Gastrocnemius medialis (tissue), 4 donors: ENCODE measurements at regions not wholly inside any gene's neighbourhood (a gene's known extent, or its start where the extent isn't known, plus 50 kb on each side); places are given as distances from the start of the nearest gene placed in this dataset.

ENCODE experiments used
- ATAC-seq, 2 donors: fragments of 150-250 bp; one replicate each; pipeline ENCODE4 v1.9.1; 2016
- DNase-seq, 2 donors: peaks; one replicate each; pipeline ENCODE4 v3.0.0-alpha.2; 2019
- H3K27ac ChIP-seq, 4 donors: fragments of 200-600 bp; sonication (generic); 1 replicate in 1 of 4; 2 replicates in 3 of 4; pipeline ENCODE4 v1.5.1; 2016 to 2018; ENCODE audit warnings: mild to moderate bottlenecking in 2 of 4, moderate library complexity in 1 of 4
- H3K27me3 ChIP-seq, 3 donors: fragments of 200-600 bp; sonication (generic) in 2 of 3; 1 replicate in 1 of 3; 2 replicates in 2 of 3; pipeline versions ENCODE4 v1.5.1 to v1.6.0; 2016 to 2019; ENCODE audit warnings: mild to moderate bottlenecking in 1 of 3, moderate library complexity in 1 of 3
- H3K36me3 ChIP-seq, 2 donors: fragments of 200-600 bp; sonication (generic) in 1 of 2; one replicate each; pipeline ENCODE4 v1.5.1; 2017 to 2018
- H3K4me1 ChIP-seq, 2 donors: fragments of 200-600 bp; sonication (generic) in 1 of 2; one replicate each; pipeline ENCODE4 v1.5.1; 2016 to 2017; ENCODE audit warnings: mild to moderate bottlenecking in 2 of 2
- H3K4me3 ChIP-seq, 4 donors: fragments of 200-600 bp; sonication (generic) in 3 of 4; 1 replicate in 1 of 4; 2 replicates in 3 of 4; pipeline ENCODE4 v1.5.1; 2016 to 2019; ENCODE audit warnings: mild to moderate bottlenecking in 2 of 4
- H3K9me3 ChIP-seq, 3 donors: fragments of 200-600 bp; sonication (generic) in 2 of 3; 1 replicate in 1 of 3; 2 replicates in 2 of 3; pipeline ENCODE4 v1.5.1; 2016 to 2019
- CTCF ChIP-seq, 5 experiments: fragments of 450-650 bp in 3 of 5; fragments of 200-600 bp in 2 of 5; sonication (generic) in 2 of 5; IDR thresholded peaks in 4 of 5; conservative IDR thresholded peaks in 1 of 5; 1 replicate in 4 of 5; 2 replicates in 1 of 5; pipeline ENCODE4 v1.5.1; 2016 to 2019; ENCODE audit warnings: antibody characterized with exemption in 5 of 5, mild to moderate bottlenecking in 3 of 5, moderate library complexity in 3 of 5
- POLR2A ChIP-seq, 2 donors: fragments of 450-650 bp; IDR thresholded peaks; one replicate each; pipeline ENCODE4 v1.6.1; 2017; ENCODE audit warnings: antibody characterized with exemption in 2 of 2, mild to moderate bottlenecking in 2 of 2, moderate library complexity in 2 of 2
- in situ Hi-C, 4 donors: fragments of 200-750 bp; cut with MboI; loops; one replicate each; pipeline versions ENCODE4 v1.15.0 to v1.8.0; 2017; ENCODE audit warnings: low sequenced_read_pairs in 4 of 4
- intact Hi-C: fragments of 100-400 bp; cut with DNase I; formaldehyde crosslinking; loops from one replicate; pipeline ENCODE4 v1.15.1; 2023; ENCODE audit warnings: low total_unique reads

DNA sequence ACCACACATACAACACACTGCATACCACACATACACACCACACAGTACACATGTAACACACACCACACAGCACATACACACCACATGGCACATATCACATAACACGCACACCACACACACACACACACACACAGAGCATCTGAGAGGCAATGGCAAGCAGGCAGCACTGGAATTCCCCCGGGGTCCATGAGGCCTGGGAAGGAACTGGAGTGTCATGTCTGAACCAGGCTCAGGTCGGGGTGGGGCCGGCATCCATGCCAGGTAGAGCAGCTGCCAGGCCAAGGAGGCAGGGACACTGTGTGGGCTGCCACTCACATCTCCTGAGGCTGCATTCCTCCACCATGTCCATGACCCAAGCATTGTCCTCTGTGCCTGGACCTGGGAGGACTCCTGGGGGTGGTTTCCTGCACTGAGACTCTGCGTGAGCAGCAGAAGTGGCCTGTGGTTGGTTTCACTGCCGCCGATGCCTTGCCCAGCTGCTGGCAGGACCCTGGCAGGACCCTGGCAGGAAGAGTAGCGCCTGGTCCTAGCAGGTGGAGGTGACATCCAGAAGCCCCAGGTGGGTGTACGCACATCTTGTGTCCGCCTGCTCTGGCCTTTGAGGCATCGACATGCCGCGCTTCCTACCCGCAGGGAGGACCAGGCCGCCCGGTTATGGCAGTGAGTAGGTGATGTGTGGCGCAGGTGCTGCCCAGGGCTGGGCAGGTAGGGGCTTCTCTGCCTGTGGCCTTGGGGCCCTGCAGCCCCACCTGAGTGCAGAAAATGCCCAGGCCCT lies 1280.4 kb downstream of the TBC1D22A start:
- ATAC-seq: no peak
- H3K27ac ChIP-seq: no peak overlapping the region
- H3K4me1 ChIP-seq: no peaks in the 10 kb centered on the region
- TF ChIP-seq CTCF (IDR thresholded peaks at IDR 0.05 in 4 of 5, conservative IDR thresholded peaks at IDR 0.05 in 1 of 5): no peak
- TF ChIP-seq POLR2A (IDR thresholded peaks at IDR 0.05): no peak
- intact Hi-C loops: no loop called here
- in situ Hi-C loops: no loop called here
- no peak overlapping the region for H3K4me3 ChIP-seq
- no peaks in the 10 kb centered on the region for H3K9me3 ChIP-seq
- no peaks in the 10 kb centered on the region for H3K36me3 ChIP-seq
- no peak for DNase-seq
- H3K27me3 ChIP-seq: no peaks in the 10 kb centered on the region

GRCh38 chr22:48039326-48039725 lies 1276.9 kb downstream of the TBC1D22A start:
- no peaks in the 10 kb centered on the region for H3K4me1 ChIP-seq
- no peak for TF ChIP-seq POLR2A (IDR thresholded peaks at IDR 0.05)
- no peak for TF ChIP-seq CTCF (IDR thresholded peaks at IDR 0.05 in 4 of 5, conservative IDR thresholded peaks at IDR 0.05 in 1 of 5)
- no peaks in the 10 kb centered on the region for H3K36me3 ChIP-seq
- ATAC-seq (no peak), DNase-seq (no peak)
- intact Hi-C loops (no loop called here), in situ Hi-C loops (no loop called here)
- H3K9me3 ChIP-seq: no peaks in the 10 kb centered on the region
- no peak overlapping the region for H3K4me3 ChIP-seq
- H3K27me3 ChIP-seq: no peaks in the 10 kb centered on the region
- no peak overlapping the region for H3K27ac ChIP-seq

- Histone ChIP-seq H3K27me3 (no peaks in the 10 kb centered on the region), H3K4me1 (no peaks in the 10 kb centered on the region), H3K9me3 (no peaks in the 10 kb centered on the region), H3K4me3 (no peak overlapping the region), H3K36me3 (no peaks in the 10 kb centered on the region), H3K27ac (no peak overlapping the region)
- ATAC-seq: no peak
- DNase-seq: no peak
- TF ChIP-seq POLR2A (IDR thresholded peaks at IDR 0.05): no peak
- no peak for TF ChIP-seq CTCF (IDR thresholded peaks at IDR 0.05 in 4 of 5, conservative IDR thresholded peaks at IDR 0.05 in 1 of 5)
- intact Hi-C loops (no loop called here), in situ Hi-C loops (no loop called here)
These were observed 1275.2 kb downstream of the TBC1D22A start for GRCh38 chr22:48037618-48038017.

- H3K27ac ChIP-seq: no peak overlapping the region
- intact Hi-C loops (no loop called here), in situ Hi-C loops (no loop called here)
- no peak for DNase-seq
- no peak overlapping the region for H3K4me3 ChIP-seq
- ATAC-seq: no peak
- no peaks in the 10 kb centered on the region for H3K9me3 ChIP-seq
- H3K27me3 ChIP-seq: no peaks in the 10 kb centered on the region
- no peaks in the 10 kb centered on the region for H3K36me3 ChIP-seq
- no peaks in the 10 kb centered on the region for H3K4me1 ChIP-seq
- TF ChIP-seq CTCF (IDR thresholded peaks at IDR 0.05 in 4 of 5, conservative IDR thresholded peaks at IDR 0.05 in 1 of 5) (no peak), POLR2A (IDR thresholded peaks at IDR 0.05) (no peak)
These were observed 1273.4 kb downstream of the TBC1D22A start for GRCh38 chr22:48035897-48036296.

GRCh38 chr22:48031589-48031988 lies 1269.1 kb downstream of the TBC1D22A start:
- Histone ChIP-seq H3K9me3 (no peaks in the 10 kb centered on the region), H3K4me3 (no peak overlapping the region), H3K27me3 (no peaks in the 10 kb centered on the region), H3K36me3 (no peaks in the 10 kb centered on the region), H3K27ac (no peak overlapping the region), H3K4me1 (no peaks in the 10 kb centered on the region)
- intact Hi-C loops: no loop called here
- ATAC-seq (no peak), DNase-seq (no peak)
- no peak for TF ChIP-seq POLR2A (IDR thresholded peaks at IDR 0.05)
- TF ChIP-seq CTCF (IDR thresholded peaks at IDR 0.05 in 4 of 5, conservative IDR thresholded peaks at IDR 0.05 in 1 of 5): no peak
- in situ Hi-C loops: no loop called here
